ENCODE measurements at regions not wholly inside any gene's neighbourhood (a gene's known extent, or its start where the extent isn't known, plus 50 kb on each side); places are given as distances from the start of the nearest gene placed in this dataset.

GRCh38 chr5:115751176-115751575, 65.3 kb downstream of the CDO1 start:
- Histone ChIP-seq H3K36me3 (replicated peaks in 1 of 2; ENCODE audit: control insufficient read depth in 1 of 2, insufficient read depth in 2 of 2, low read length in 2 of 2) (no peaks in the 10 kb centered on the region), H3K79me2 (ENCODE audit: insufficient read depth, low read length) (no peaks in the 10 kb centered on the region), H2AFZ (ENCODE audit: low read length) (no peak overlapping the region), H3K9ac (ENCODE audit: insufficient read depth, low read depth, low read length) (no peak overlapping the region), H3K27me3 (ENCODE audit: control insufficient read depth in 1 of 2, insufficient read depth in 2 of 2, low read length in 2 of 2) (no peaks in the 10 kb centered on the region), H3K4me2 (ENCODE audit: low read depth, low read length) (no peak overlapping the region), H3K27ac (ENCODE audit: extremely low read length, insufficient read depth, low read length) (no peak overlapping the region), H3K4me1 (ENCODE audit: insufficient read depth, low read length) (no peaks in the 10 kb centered on the region), H3K9me3 (ENCODE audit: low read length) (no peaks in the 10 kb centered on the region), H4K20me1 (ENCODE audit: insufficient read depth, low read length) (no peaks in the 10 kb centered on the region), H3K4me3 (replicated peaks in 1 of 3; ENCODE audit: insufficient read depth in 1 of 3, low read depth in 2 of 3, low read length in 3 of 3) (no peak overlapping the region)
- intact Hi-C loops (cut with micrococcal nuclease; ENCODE audit: unreplicated experiment) (no loop called here), in situ Hi-C loops (cut with HindIII; ENCODE audit: extremely low pct_ligation_motif_present, low pct_unique_long_range_greater_than_20kb) (no loop called here)
- POLR2A ChIA-PET: no interaction called here
- WGBS (ENCODE audit: low lambda C conversion rate): 74% methylated on average over 2 of the region's 2 CpGs
- CTCF ChIA-PET (ENCODE audit: low intra/inter-chr PET ratio, low total read pairs): no interaction called here
- ATAC-seq (no peak), FAIRE-seq (no peak), DNase-seq (ENCODE audit: low spot score) (no peak)
- no peak for TF ChIP-seq ZNF850 (CRISPR knock-in tag; conservative IDR thresholded peaks at IDR 0.05)
- TF ChIP-seq POGK (CRISPR knock-in tag; conservative IDR thresholded peaks at IDR 0.05): no peak
- TF ChIP-seq ZFP36L1 (CRISPR knock-in tag; IDR thresholded peaks at IDR 0.05): no peak
- TF ChIP-seq ZXDC (CRISPR knock-in tag; IDR thresholded peaks at IDR 0.05): no peak
- no peak for TF ChIP-seq RARG (CRISPR knock-in tag; IDR thresholded peaks at IDR 0.05; ENCODE audit: low read depth)
- TF ChIP-seq DMTF1 (CRISPR knock-in tag; IDR thresholded peaks at IDR 0.05): no peak
- BruUV-seq (replicated peaks): no TSS peak

Measured in HepG2 (cell line).